Transverse colon (tissue), 4 donors: ENCODE measurements at regions not wholly inside any gene's neighbourhood (a gene's known extent, or its start where the extent isn't known, plus 50 kb on each side); places are given as distances from the start of the nearest gene placed in this dataset.

Experiments used
- DNase-seq: peaks from one replicate; pipeline ENCODE4 v3.0.0-alpha.2; 2019
- H3K27ac ChIP-seq, 4 donors: fragments of 200-600 bp; sonication (generic); 2 replicates each; pipeline ENCODE4 v1.5.1; 2016 to 2018; ENCODE audit warnings: inconsistent platforms in 4 of 4
- H3K27me3 ChIP-seq: fragments of 200-600 bp; sonication (generic); 2 replicates; pipeline ENCODE4 v1.5.1; 2017; ENCODE audit warnings: inconsistent platforms
- H3K36me3 ChIP-seq, 4 donors: fragments of 200-600 bp; sonication (generic); 2 replicates each; pipeline ENCODE4 v1.5.1; 2017 to 2019; ENCODE audit warnings: inconsistent platforms in 4 of 4
- H3K4me1 ChIP-seq, 4 donors: fragments of 200-600 bp; sonication (generic); 2 replicates each; pipeline ENCODE4 v1.5.1; 2017 to 2020; ENCODE audit warnings: inconsistent platforms in 4 of 4
- H3K4me3 ChIP-seq, 4 donors: fragments of 200-600 bp; sonication (generic); 1 replicate in 1 of 4; 2 replicates in 3 of 4; pipeline versions ENCODE4 v1.5.1 to v1.6.1; 2017 to 2019; ENCODE audit warnings: inconsistent platforms in 4 of 4
- H3K9me3 ChIP-seq, 2 donors: fragments of 200-600 bp; sonication (generic); 2 replicates each; pipeline ENCODE4 v1.5.1; 2017 to 2019; ENCODE audit warnings: inconsistent platforms in 2 of 2
- EP300 ChIP-seq: sonication (generic); formaldehyde crosslinking; IDR thresholded peaks from one replicate; pipeline ENCODE4 v1.6.1; 2017; ENCODE audit warnings: antibody characterized with exemption, low read depth
- POLR2A ChIP-seq: fragments of 450-650 bp; IDR thresholded peaks from one replicate; pipeline ENCODE4 v1.6.1; 2016; ENCODE audit warnings: antibody characterized with exemption, mild to moderate bottlenecking, moderate library complexity
- POLR2AphosphoS5 ChIP-seq, 3 donors: sonication (generic); formaldehyde crosslinking; IDR thresholded peaks; one replicate each; pipeline ENCODE4 v1.6.1; 2016; ENCODE audit warnings: antibody characterized with exemption in 3 of 3
- WGBS, 2 donors: methylation state at CpG; one replicate each; pipeline ENCODE4 v1.1.5; 2018; ENCODE audit warnings: low coverage in 1 of 2; 5-methylcytosine and 5-hydroxymethylcytosine counted together
- in situ Hi-C, 4 donors: fragments of 200-750 bp; cut with MboI; loops; one replicate each; pipeline versions ENCODE4 v1.15.0 to v1.15.1; 2017; ENCODE audit warnings: low sequenced_read_pairs in 3 of 4, low pct_ligation_motif_present in 1 of 4, low pct_unique_long_range_greater_than_20kb in 1 of 4
- intact Hi-C: fragments of 100-400 bp; cut with DNase I; formaldehyde crosslinking; loops from one replicate; pipeline ENCODE4 v1.15.1; 2023; ENCODE audit warnings: low total_unique reads
- TF ChIP-seq, protein P1 (sequence below), 5 experiments: fragments of 200-600 bp in 3 of 5; fragments of 450-650 bp in 2 of 5; sonication (generic) in 3 of 5; IDR thresholded peaks; 1 replicate in 2 of 5; 2 replicates in 3 of 5; pipeline ENCODE4 v1.5.1; 2016 to 2017; ENCODE audit warnings: antibody characterized with exemption in 5 of 5, inconsistent platforms in 3 of 5, mild to moderate bottlenecking in 2 of 5, moderate library complexity in 1 of 5

DNA sequence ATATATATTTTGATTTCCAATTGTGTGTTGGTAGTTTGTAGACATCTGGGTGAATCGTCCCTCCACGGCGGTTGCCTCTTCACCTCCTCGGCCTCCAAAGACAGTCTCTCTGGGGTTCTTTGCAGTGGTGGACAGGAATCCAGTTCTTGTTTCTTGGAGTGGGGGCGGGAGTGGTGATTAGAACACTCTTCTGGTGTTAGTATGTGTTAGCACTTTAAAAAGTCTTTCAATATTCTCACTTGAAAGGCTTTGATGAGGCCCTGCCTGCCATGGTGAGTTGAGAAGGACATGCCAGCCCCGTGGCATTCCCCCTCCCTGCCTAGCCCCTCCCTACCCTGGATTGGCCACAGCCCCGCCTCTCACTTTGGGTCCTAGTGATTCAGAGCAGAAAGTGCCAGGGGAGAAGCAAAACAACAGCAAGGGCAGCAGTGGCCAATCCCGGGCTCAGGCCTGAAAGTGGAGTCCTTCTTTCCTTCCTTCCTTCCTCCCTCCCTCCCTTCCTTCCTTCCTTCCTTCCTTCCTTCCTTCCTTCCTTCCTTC lies 316.8 kb upstream of the HS6ST1 start:
- TF ChIP-seq POLR2AphosphoS5 (IDR thresholded peaks at IDR 0.05) (no peak), POLR2A (no peak), EP300 (no peak)
- TF ChIP-seq, protein P1, sequence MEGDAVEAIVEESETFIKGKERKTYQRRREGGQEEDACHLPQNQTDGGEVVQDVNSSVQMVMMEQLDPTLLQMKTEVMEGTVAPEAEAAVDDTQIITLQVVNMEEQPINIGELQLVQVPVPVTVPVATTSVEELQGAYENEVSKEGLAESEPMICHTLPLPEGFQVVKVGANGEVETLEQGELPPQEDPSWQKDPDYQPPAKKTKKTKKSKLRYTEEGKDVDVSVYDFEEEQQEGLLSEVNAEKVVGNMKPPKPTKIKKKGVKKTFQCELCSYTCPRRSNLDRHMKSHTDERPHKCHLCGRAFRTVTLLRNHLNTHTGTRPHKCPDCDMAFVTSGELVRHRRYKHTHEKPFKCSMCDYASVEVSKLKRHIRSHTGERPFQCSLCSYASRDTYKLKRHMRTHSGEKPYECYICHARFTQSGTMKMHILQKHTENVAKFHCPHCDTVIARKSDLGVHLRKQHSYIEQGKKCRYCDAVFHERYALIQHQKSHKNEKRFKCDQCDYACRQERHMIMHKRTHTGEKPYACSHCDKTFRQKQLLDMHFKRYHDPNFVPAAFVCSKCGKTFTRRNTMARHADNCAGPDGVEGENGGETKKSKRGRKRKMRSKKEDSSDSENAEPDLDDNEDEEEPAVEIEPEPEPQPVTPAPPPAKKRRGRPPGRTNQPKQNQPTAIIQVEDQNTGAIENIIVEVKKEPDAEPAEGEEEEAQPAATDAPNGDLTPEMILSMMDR (IDR thresholded peaks at IDR 0.05): no peak
- Histone ChIP-seq H3K36me3 (no peaks in the 10 kb centered on the region), H3K27me3 (no peaks in the 10 kb centered on the region), H3K4me3 (no peak overlapping the region), H3K9me3 (no peaks in the 10 kb centered on the region), H3K4me1 (no peaks in the 10 kb centered on the region), H3K27ac (no peak overlapping the region)
- WGBS, 2 donors: 77 to 100% methylated on average over 2 to 8 of the region's 8 CpGs
- intact Hi-C loops: no loop called here
- DNase-seq: no peak
- in situ Hi-C loops: no loop called here

DNA sequence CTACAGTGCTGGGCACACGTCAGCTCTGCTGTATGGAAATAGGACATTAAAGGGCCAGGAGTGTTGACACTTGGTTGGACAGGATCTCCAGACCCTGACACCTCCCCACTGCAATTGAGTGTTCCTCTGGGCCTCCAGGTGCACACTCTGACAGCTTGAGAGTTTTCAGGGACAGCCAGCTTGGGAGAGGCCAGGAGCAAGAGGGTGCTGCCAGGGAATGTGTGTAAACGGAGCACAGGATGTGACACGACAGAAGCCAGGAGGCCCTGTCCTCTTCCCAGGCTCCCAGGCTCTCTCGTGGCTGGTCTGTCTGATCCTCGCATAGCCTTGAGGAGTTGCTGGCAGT lies 318.1 kb upstream of the HS6ST1 start:
- in situ Hi-C loops: no loop called here
- Histone ChIP-seq H3K27ac (no peak overlapping the region), H3K9me3 (no peaks in the 10 kb centered on the region), H3K4me1 (no peaks in the 10 kb centered on the region), H3K4me3 (no peak overlapping the region), H3K27me3 (no peaks in the 10 kb centered on the region), H3K36me3 (no peaks in the 10 kb centered on the region)
- no peak for DNase-seq
- intact Hi-C loops: no loop called here
- WGBS, 2 donors: 55 to 79% methylated on average over 4 to 5 of the region's 5 CpGs
- TF ChIP-seq POLR2AphosphoS5 (IDR thresholded peaks at IDR 0.05): no peak
- no peak for TF ChIP-seq POLR2A
- no peak for TF ChIP-seq EP300
- TF ChIP-seq, protein P1 (IDR thresholded peaks at IDR 0.05): no peak

DNA sequence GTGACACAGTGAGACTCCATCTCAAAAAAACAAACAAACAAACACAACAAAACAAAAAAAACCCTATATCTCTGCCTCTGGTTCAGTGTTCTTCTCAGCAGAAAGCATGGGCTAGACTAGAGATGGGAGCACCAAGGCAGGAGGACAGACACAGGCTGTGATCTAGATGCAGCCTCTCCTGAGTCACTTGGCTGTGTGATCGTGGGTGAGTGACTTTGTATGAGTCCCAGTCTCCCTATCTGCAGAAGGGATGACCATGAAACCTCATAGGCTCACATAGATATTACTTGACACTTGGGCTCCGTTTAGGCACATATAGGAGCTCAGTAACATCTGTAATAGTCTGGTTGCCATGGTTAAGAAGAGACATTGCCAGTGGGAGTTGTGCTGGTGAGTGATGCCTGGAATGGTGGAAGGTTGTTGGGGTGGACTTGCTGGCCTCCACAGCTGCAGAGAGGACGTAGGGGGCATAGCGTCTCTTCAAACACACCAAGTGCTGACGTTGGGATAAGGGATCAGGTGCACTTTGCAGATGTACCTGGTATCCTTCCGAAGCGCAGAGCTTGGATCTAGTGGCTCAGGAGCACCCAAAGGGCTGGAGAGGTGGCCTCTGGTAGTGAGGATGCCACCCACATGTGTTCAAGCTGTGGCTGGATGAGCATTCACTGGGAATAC lies 318.9 kb upstream of the HS6ST1 start:
- no peak for DNase-seq
- 78 to 100% methylated on average over 1 to 7 of the region's 7 CpGs for WGBS, 2 donors
- no peaks in the 10 kb centered on the region for H3K36me3 ChIP-seq
- H3K27me3 ChIP-seq: no peaks in the 10 kb centered on the region
- in situ Hi-C loops: no loop called here
- TF ChIP-seq EP300: no peak
- TF ChIP-seq, protein P1 (IDR thresholded peaks at IDR 0.05): no peak
- TF ChIP-seq POLR2A: no peak
- no peak for TF ChIP-seq POLR2AphosphoS5 (IDR thresholded peaks at IDR 0.05)
- H3K4me1 ChIP-seq: no peaks in the 10 kb centered on the region
- no peaks in the 10 kb centered on the region for H3K9me3 ChIP-seq
- intact Hi-C loops: no loop called here
- H3K27ac ChIP-seq: no peak overlapping the region
- H3K4me3 ChIP-seq: no peak overlapping the region

- TF ChIP-seq, protein P1 (IDR thresholded peaks at IDR 0.05): no peak
- no peak for TF ChIP-seq POLR2AphosphoS5 (IDR thresholded peaks at IDR 0.05)
- no peak for TF ChIP-seq EP300
- no peak for TF ChIP-seq POLR2A
- H3K27ac ChIP-seq: no peak overlapping the region
- H3K4me3 ChIP-seq: no peak overlapping the region
- intact Hi-C loops: no loop called here
- H3K36me3 ChIP-seq: no peaks in the 10 kb centered on the region
- H3K9me3 ChIP-seq: no peaks in the 10 kb centered on the region
- H3K4me1 ChIP-seq: no peaks in the 10 kb centered on the region
- 53 to 72% methylated on average over 10 to 12 of the region's 12 CpGs for WGBS, 2 donors
- in situ Hi-C loops: no loop called here
- H3K27me3 ChIP-seq: no peaks in the 10 kb centered on the region
- DNase-seq: no peak
Observed at GRCh38 chr2:128638341-128639119, 319.9 kb upstream of the HS6ST1 start.
